ENCODE measurements at regions not wholly inside any gene's neighbourhood (a gene's known extent, or its start where the extent isn't known, plus 50 kb on each side); places are given as distances from the start of the nearest gene placed in this dataset.

- no peak for DNase-seq (ENCODE audit: low spot score)
Observed at GRCh38 chr11:122276221-122276620, 160.2 kb upstream of the BLID start.

- DNase-seq (ENCODE audit: low spot score) = no peak
Observed at GRCh38 chr11:122275508-122275907, 159.5 kb upstream of the BLID start.

- DNase-seq (ENCODE audit: low spot score) = no peak
Observed at GRCh38 chr11:122273476-122274191, 157.6 kb upstream of the BLID start.

GRCh38 chr11:122271745-122272144, 155.7 kb upstream of the BLID start:
- no peak for DNase-seq (ENCODE audit: low spot score)

DNA sequence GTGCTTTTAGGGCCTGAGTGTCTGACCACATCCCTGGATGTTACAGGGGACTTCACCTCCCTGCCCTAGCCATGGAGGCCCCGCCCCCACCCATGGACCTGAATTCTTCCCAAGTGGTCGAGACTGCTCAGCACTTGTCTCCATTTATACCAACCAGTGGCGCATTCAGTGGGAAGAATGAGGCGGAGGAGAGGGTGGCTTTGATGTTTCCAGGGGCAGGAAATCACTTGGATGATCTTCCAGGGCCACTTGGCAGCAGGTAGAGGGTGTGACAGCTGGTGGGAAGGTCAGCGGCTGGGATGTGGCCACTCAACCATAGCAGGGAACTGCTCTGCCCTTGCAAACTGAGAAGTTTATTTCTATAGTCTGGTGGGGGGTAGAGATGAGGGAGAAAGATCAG, 155.1 kb upstream of the BLID start:
- no peak for DNase-seq (ENCODE audit: low spot score)

DNA sequence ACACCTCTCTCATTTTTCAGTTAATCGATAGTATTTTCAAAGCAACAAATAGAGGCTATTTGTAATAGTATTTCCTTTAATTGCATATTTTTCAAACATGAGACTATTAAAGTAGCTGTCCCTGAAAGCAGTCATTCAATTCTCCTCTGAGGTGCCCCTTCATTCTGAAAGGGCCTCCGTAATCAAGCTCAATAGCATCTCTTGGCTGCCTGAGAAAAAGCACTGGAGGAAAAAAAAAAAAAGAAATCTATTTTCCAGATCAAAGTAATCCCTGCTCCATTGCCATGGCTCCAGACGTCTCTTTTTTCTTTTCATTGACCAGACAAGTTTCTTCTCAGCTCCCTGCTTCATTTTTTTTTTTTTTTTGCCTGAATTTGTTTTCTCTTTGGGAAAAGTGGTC, 154.5 kb upstream of the BLID start:
- DNase-seq (ENCODE audit: low spot score) = no peak

DNA sequence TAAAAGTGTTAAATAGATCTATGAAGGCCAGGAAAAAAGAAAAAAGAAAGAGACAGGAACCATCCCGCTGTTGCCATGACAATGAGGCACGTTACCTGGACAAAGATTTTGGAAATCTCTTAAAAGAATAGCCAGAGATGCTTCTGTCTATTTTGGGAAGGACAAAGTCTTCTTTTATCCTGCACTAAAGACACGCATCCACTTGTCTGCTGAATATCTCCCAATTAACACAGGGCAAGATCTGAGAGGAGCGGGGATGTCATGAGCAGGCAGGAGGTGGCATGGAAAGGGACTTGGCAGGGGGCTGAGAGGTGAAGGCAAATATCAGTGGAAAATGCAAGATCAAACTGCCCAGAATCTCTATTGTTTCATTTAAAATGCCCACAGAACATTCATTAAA, 153.8 kb upstream of the BLID start:
- DNase-seq (ENCODE audit: low spot score) = no peak

DNA sequence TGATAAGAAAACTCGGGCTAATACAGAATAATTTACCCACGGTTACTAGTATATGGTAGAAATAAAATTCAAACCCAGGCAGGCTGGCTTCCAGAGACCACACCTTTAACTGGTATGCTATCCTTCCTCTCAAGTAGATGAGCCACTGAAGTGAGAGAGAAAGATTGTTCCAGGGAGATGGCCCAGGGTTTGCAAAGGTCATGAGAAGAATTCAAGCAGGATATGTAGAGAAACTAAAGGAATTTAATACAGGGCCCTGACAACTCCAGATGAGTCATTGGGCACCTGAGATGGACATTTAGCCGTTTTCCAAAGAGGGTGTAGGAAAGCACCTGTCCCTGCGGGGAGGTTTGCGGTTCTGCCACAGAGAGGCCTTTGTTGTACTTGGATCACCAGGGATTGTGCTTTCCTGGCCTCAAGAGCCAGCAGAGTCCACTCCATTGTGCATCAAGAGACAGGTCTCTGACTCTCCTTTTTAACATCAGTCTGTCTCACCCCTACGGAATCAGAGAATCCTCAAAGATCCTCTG, 152.7 kb upstream of the BLID start:
- no peak for DNase-seq (ENCODE audit: low spot score)

- peak; percentile 19 for DNase-seq (ENCODE audit: low spot score)
Observed at GRCh38 chr11:122267602-122268001, 151.6 kb upstream of the BLID start.

GRCh38 chr11:122265981-122266380, 150.0 kb upstream of the BLID start:
- no peak for DNase-seq (ENCODE audit: low spot score)

- no peak for DNase-seq (ENCODE audit: low spot score)
Observed at GRCh38 chr11:122264121-122264520, 148.1 kb upstream of the BLID start.

GRCh38 chr11:122261546-122261945, 145.5 kb upstream of the BLID start:
- DNase-seq (ENCODE audit: low spot score) = no peak

GRCh38 chr11:122259195-122259821, 143.3 kb upstream of the BLID start:
- DNase-seq (ENCODE audit: low spot score) = no peak

GRCh38 chr11:122258446-122259194, 142.6 kb upstream of the BLID start:
- no peak for DNase-seq (ENCODE audit: low spot score)

- no peak for DNase-seq (ENCODE audit: low spot score)
Observed at GRCh38 chr11:122253589-122254231, 137.7 kb upstream of the BLID start.

GRCh38 chr11:122248939-122249338, 132.9 kb upstream of the BLID start:
- DNase-seq (ENCODE audit: low spot score) = no peak

DNA sequence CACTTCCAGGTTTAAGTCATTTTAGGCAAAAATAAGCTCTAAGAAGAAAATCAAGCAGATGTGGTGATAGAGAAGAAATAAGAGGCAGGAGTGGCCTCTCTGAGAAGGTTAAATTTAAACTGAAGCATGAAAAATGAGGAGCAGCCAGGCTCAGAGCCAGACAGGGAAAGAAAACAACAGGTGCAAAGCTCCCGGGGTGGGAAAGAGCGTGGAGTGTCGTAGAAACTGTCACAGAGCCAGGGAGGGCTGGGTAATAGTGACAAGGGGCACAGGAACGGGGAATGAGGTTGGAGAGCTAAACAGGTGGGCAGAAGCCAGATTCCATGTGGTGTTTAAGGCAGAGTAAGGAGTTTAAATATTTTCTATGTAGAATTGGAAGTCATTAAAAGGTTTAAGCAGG, 132.1 kb upstream of the BLID start:
- no peak for DNase-seq (ENCODE audit: low spot score)

GRCh38 chr11:122246874-122247273, 130.9 kb upstream of the BLID start:
- no peak for DNase-seq (ENCODE audit: low spot score)

DNA sequence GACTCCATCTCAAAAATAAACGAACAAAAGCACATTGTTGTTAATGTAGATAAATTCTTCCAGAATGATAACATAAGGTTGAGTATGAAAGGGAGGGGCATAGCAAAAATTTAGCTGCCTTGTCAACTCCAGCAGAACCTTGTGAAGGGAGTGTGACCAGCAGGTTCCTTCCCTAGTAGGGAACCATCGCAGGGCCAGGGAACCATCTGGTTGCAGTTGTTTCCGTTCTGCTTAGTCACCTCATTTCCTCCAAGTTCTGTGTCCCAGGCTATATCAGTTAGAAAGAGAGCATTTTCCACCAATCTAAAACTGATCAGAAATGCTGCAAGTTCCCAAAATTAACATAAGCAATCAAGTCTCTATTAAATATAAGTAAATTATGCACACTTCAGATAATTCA, 126.7 kb upstream of the BLID start:
- DNase-seq (ENCODE audit: low spot score) = no peak

DNA sequence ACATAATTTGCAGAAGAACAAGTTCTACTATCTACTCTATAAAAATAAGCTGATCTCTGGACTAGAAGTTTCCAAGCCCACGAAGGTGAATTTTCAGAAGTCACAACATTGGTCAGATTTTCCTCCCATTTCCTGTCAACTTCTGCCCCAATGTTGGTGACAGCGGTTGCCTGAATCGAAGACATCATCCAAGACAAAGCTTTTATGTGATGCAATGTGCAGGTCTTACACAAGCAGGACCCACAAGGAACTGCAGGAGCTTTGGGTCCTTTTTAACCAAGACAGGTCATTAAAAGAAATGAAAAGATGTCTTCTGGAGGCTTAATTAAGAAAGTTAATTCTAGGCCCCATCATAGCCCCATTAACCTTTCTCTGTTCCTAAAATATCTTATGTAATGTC, 125.6 kb upstream of the BLID start:
- DNase-seq (ENCODE audit: low spot score) = no peak

- no peak for DNase-seq (ENCODE audit: low spot score)
Observed at GRCh38 chr11:122240638-122241037, 124.6 kb upstream of the BLID start.

- DNase-seq (ENCODE audit: low spot score) = peak; percentile 95
Observed at GRCh38 chr11:122235615-122236014, 119.6 kb upstream of the BLID start.

All from H4 (cell line).